ENCODE measurements at regions not wholly inside any gene's neighbourhood (a gene's known extent, or its start where the extent isn't known, plus 50 kb on each side); places are given as distances from the start of the nearest gene placed in this dataset.

DNA sequence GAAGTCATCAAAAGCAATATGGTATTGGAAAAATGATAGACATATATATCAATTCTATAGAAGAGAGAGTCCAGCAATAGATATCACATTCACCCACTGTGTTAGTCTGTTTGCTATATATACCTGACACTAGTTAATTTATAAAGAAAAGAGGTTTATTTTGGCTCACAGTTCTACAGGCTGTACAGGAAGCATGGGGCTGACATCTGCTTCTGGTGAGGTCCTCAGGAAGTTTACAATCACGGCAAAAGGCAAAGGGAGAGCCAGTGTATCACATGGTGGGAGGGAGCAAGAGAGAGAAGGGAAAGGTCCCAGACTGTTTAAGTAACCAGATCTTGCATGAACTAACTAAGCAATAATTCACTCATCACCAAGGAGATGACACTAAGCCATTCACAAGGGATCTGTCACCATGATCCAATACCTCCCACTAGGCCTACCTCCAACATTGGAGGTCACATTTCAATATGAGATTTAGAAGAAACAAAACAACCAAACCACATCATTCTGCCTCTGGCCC, 470.6 kb downstream of the METTL4 start:
- 97 to 100% methylated on average over 1 of the region's 1 CpG for WGBS, 2 experiments
- Histone ChIP-seq H3K4me3 (ENCODE audit: insufficient read depth, low read depth, low read length) (no peak overlapping the region), H3K27ac (ENCODE audit: insufficient read depth, low read depth, low read length, poor library complexity, severe bottlenecking) (no peak overlapping the region), H3K4me1 (ENCODE audit: control insufficient read depth, insufficient read depth, low read length) (no peaks in the 10 kb centered on the region), H3K36me3 (ENCODE audit: control insufficient read depth, insufficient read depth, low read length) (no peaks in the 10 kb centered on the region), H3K27me3 (ENCODE audit: control insufficient read depth, insufficient read depth, low read length, poor library complexity, severe bottlenecking) (no peaks in the 10 kb centered on the region), H3K9me3 (ENCODE audit: control insufficient read depth, low read length) (no peaks in the 10 kb centered on the region)

DNA sequence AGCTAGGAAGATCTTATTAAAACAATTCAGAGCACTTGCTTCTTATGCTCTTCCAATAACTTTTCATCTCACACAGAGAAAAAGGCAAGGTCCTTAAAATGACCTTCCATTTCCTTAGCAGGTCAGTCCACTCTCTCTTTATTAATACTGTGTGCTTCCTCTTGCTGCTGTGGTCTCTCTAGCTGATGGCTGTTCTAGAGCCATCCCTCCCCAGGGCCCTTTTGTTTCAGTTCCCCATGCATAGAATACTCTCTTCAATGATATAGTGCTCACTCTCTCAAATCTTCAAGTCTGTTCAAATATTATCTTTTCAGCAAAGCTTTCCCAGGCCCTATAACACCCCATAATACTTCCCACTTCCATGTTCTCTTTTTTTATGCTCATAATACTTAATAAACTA, 469.3 kb downstream of the METTL4 start:
- no peaks in the 10 kb centered on the region for H3K27me3 ChIP-seq (ENCODE audit: control insufficient read depth, insufficient read depth, low read length, poor library complexity, severe bottlenecking)
- H3K27ac ChIP-seq (ENCODE audit: insufficient read depth, low read depth, low read length, poor library complexity, severe bottlenecking) = no peak overlapping the region
- H3K4me1 ChIP-seq (ENCODE audit: control insufficient read depth, insufficient read depth, low read length) = no peaks in the 10 kb centered on the region
- no peaks in the 10 kb centered on the region for H3K36me3 ChIP-seq (ENCODE audit: control insufficient read depth, insufficient read depth, low read length)
- no peak overlapping the region for H3K4me3 ChIP-seq (ENCODE audit: insufficient read depth, low read depth, low read length)
- no peaks in the 10 kb centered on the region for H3K9me3 ChIP-seq (ENCODE audit: control insufficient read depth, low read length)

DNA sequence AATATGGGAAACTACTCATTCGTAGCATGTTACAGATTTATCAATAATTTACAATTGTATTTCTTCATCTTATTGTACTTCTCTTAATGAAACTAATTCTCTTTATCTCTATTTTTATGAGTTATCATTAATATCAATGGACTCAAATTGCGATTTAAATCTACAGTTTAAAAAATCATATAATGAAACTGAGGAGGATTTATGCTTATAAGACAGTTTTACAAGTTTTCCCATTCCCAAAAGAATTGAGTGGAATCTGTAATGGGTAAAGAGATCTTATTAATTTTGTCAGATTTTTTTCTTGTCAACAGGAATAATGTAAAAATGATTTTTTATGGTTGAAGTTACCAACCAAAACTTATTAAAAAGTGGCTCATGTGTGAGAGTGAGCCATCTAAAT, 468.0 kb downstream of the METTL4 start:
- Histone ChIP-seq H3K27me3 (ENCODE audit: control insufficient read depth, insufficient read depth, low read length, poor library complexity, severe bottlenecking) (no peaks in the 10 kb centered on the region), H3K4me1 (ENCODE audit: control insufficient read depth, insufficient read depth, low read length) (no peaks in the 10 kb centered on the region), H3K9me3 (ENCODE audit: control insufficient read depth, low read length) (no peaks in the 10 kb centered on the region), H3K27ac (ENCODE audit: insufficient read depth, low read depth, low read length, poor library complexity, severe bottlenecking) (no peak overlapping the region), H3K36me3 (ENCODE audit: control insufficient read depth, insufficient read depth, low read length) (no peaks in the 10 kb centered on the region), H3K4me3 (ENCODE audit: insufficient read depth, low read depth, low read length) (no peak overlapping the region)
- no CpG with 5 or more reads among the region's 2 CpGs for WGBS, 2 experiments

DNA sequence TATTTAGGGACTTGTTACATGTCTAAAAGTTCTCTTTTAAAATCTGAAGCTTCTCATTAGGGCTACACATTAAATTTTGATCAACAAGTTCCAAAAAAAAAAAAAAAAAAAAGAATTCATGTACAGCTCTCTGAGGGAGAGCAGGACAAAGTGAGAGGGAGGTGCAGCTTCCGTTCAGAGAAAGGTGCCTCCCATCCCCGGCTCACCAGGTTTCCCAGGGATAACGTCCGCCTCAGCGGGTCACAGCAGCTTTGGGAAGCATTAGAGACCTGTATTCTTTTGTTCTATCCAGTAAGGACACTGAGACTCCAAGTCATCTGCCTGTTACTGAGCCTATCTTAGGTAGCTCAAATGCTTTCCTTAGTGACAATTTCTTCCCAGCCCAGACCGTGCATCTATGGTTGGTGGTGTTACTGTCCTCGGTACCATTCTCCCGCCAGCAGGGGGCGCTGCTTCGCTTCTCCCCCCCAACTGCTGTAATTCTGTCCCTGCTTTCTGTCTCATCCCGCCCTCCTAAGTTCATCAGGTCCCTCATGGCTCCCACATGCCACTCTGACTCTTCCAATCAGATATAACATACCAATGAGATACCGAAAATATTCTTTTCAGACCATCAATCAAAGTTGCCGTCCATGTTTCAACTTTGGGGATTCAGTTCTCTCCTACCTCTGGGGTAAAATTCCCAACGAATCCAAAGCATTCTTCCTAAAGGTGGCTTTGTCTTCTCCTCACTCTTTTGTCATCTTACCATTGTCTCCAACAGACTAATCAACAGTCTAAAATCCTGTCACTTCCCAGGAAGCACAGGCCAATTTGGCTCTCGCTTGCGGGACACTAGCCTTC, 466.5 kb downstream of the METTL4 start:
- Histone ChIP-seq H3K4me3 (ENCODE audit: insufficient read depth, low read depth, low read length) (no peak overlapping the region), H3K27me3 (ENCODE audit: control insufficient read depth, insufficient read depth, low read length, poor library complexity, severe bottlenecking) (no peaks in the 10 kb centered on the region), H3K36me3 (ENCODE audit: control insufficient read depth, insufficient read depth, low read length) (no peaks in the 10 kb centered on the region), H3K4me1 (ENCODE audit: control insufficient read depth, insufficient read depth, low read length) (no peaks in the 10 kb centered on the region), H3K9me3 (ENCODE audit: control insufficient read depth, low read length) (no peaks in the 10 kb centered on the region), H3K27ac (ENCODE audit: insufficient read depth, low read depth, low read length, poor library complexity, severe bottlenecking) (no peak overlapping the region)
- 44 to 48% methylated on average over 16 of the region's 16 CpGs for WGBS, 2 experiments

DNA sequence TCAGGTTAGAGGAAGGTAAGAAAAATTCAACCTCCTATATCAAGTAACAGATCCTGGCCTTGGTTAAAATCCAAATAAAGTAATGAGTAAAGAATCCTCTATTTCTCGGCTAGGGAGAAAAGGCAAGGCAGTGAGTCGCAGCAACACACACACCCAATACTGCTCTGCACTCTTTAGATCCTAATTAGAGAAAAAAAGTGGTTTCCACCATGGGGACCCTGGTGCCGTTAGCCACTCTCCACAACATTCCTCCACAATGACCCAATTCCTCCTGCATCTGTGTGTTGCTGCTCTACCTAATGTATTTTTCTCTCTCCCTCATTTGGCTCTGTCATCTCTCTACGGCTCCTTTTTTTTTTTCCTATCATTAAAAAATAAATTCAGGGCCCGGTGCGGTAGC, 462.7 kb downstream of the METTL4 start:
- Histone ChIP-seq H3K9me3 (ENCODE audit: control insufficient read depth, low read length) (no peaks in the 10 kb centered on the region), H3K27me3 (ENCODE audit: control insufficient read depth, insufficient read depth, low read length, poor library complexity, severe bottlenecking) (no peaks in the 10 kb centered on the region), H3K4me1 (ENCODE audit: control insufficient read depth, insufficient read depth, low read length) (no peaks in the 10 kb centered on the region), H3K27ac (ENCODE audit: insufficient read depth, low read depth, low read length, poor library complexity, severe bottlenecking) (no peak overlapping the region), H3K4me3 (ENCODE audit: insufficient read depth, low read depth, low read length) (no peak overlapping the region), H3K36me3 (ENCODE audit: control insufficient read depth, insufficient read depth, low read length) (no peaks in the 10 kb centered on the region)
- 85 to 88% methylated on average over 6 of the region's 6 CpGs for WGBS, 2 experiments

DNA sequence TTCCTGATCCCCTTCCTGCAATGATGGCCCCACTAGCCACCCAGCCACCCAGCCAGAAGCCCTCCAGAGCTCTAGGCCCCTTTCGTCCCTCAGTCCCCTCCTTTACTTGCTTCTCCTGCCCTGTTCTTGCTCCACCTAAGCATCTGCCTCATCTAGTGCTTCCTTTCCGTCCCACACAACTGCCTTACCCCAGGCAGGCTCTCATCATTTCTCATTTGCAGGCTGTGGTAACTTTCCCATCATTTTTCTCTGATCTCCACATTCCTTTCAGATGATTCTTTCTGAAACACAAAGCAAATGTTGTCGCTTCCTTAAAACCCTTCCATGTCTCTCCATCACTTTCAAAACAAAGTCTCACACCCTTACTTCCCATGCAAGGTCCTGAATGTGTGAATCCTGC, 459.8 kb downstream of the METTL4 start:
- H3K27ac ChIP-seq (ENCODE audit: insufficient read depth, low read depth, low read length, poor library complexity, severe bottlenecking) = no peak overlapping the region
- H3K4me3 ChIP-seq (ENCODE audit: insufficient read depth, low read depth, low read length) = no peak overlapping the region
- no peaks in the 10 kb centered on the region for H3K27me3 ChIP-seq (ENCODE audit: control insufficient read depth, insufficient read depth, low read length, poor library complexity, severe bottlenecking)
- H3K9me3 ChIP-seq (ENCODE audit: control insufficient read depth, low read length) = no peaks in the 10 kb centered on the region
- H3K4me1 ChIP-seq (ENCODE audit: control insufficient read depth, insufficient read depth, low read length) = no peaks in the 10 kb centered on the region
- H3K36me3 ChIP-seq (ENCODE audit: control insufficient read depth, insufficient read depth, low read length) = no peaks in the 10 kb centered on the region
- 87 to 94% methylated on average over 3 of the region's 3 CpGs for WGBS, 2 experiments

DNA sequence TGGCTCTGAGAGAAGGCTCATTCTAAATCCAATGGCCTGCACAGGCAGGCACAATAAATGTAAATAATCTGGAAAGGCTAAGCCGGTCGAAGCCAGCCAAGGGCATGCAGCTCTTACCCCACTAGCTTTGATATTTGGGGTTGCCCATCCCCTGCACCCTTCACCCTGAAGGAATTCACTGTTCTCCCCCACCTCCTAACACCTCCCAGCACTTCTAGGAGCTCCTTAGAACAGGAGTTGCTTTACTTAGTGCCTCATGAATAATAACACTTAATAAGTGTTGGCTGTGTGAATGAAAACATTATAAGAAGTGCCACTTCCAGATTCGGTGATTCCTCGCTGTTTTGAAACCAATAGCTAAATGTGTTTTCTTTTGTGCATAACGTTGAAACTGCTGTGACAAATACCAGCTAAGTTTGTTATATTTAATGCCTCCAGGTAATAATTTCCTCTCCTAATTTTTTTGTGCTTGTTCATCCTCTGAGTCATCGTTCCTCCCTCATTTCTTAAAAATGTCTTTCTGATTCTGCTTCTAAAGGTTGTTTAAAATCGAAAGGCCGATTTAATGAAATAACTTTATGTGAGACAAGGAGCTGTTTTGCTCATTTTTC, 458.8 kb downstream of the METTL4 start:
- H3K4me1 ChIP-seq (ENCODE audit: control insufficient read depth, insufficient read depth, low read length) = no peaks in the 10 kb centered on the region
- H3K4me3 ChIP-seq (ENCODE audit: insufficient read depth, low read depth, low read length) = no peak overlapping the region
- H3K36me3 ChIP-seq (ENCODE audit: control insufficient read depth, insufficient read depth, low read length) = no peaks in the 10 kb centered on the region
- H3K27ac ChIP-seq (ENCODE audit: insufficient read depth, low read depth, low read length, poor library complexity, severe bottlenecking) = no peak overlapping the region
- no peaks in the 10 kb centered on the region for H3K27me3 ChIP-seq (ENCODE audit: control insufficient read depth, insufficient read depth, low read length, poor library complexity, severe bottlenecking)
- 78 to 83% methylated on average over 6 to 8 of the region's 8 CpGs for WGBS, 2 experiments
- no peaks in the 10 kb centered on the region for H3K9me3 ChIP-seq (ENCODE audit: control insufficient read depth, low read length)

DNA sequence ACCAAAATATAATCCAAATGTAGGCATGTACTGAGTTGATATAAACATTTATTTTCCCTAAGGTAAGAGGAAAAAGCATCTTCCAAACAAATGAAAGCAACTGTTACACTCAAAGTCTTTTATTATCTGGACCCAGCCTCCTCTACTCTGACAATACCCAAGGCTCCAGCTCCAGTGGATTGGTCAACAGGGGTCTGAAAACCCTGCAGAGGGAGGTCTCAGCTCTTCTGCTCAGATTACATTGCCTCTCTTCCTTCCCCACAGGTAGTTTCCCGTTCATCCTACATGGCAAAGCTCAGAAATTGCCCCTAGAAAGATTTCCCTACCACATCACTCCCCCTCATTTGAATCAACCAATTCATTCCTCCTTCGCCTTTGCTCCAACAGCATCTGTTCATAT, 457.0 kb downstream of the METTL4 start:
- WGBS, 2 experiments = 47 to 49% methylated on average over 2 of the region's 2 CpGs
- Histone ChIP-seq H3K4me3 (ENCODE audit: insufficient read depth, low read depth, low read length) (no peak overlapping the region), H3K4me1 (ENCODE audit: control insufficient read depth, insufficient read depth, low read length) (no peaks in the 10 kb centered on the region), H3K27me3 (ENCODE audit: control insufficient read depth, insufficient read depth, low read length, poor library complexity, severe bottlenecking) (no peaks in the 10 kb centered on the region), H3K27ac (ENCODE audit: insufficient read depth, low read depth, low read length, poor library complexity, severe bottlenecking) (no peak overlapping the region), H3K9me3 (ENCODE audit: control insufficient read depth, low read length) (no peaks in the 10 kb centered on the region), H3K36me3 (ENCODE audit: control insufficient read depth, insufficient read depth, low read length) (no peaks in the 10 kb centered on the region)

DNA sequence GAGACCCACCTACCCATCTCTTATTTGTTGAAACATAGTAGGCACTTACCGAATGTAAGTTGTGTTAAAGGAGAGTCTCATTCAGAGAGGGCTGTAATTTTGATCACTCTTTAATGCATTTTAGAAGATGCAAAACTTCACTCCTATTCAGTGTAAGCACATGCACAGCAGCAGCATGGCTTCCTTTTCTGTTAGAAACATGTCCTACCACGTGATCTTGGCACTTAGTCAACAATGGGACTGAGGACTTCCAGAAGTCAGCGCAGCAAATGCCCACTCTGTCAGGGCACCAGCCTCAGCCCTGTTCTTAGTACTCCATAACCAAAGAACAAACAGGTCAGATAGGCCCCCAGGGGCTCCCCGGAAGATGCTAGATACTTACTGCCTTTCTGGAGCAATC, 456.5 kb downstream of the METTL4 start:
- 92 to 93% methylated on average over 3 to 4 of the region's 4 CpGs for WGBS, 2 experiments
- Histone ChIP-seq H3K27ac (ENCODE audit: insufficient read depth, low read depth, low read length, poor library complexity, severe bottlenecking) (no peak overlapping the region), H3K4me1 (ENCODE audit: control insufficient read depth, insufficient read depth, low read length) (no peaks in the 10 kb centered on the region), H3K4me3 (ENCODE audit: insufficient read depth, low read depth, low read length) (no peak overlapping the region), H3K27me3 (ENCODE audit: control insufficient read depth, insufficient read depth, low read length, poor library complexity, severe bottlenecking) (no peaks in the 10 kb centered on the region), H3K9me3 (ENCODE audit: control insufficient read depth, low read length) (no peaks in the 10 kb centered on the region), H3K36me3 (ENCODE audit: control insufficient read depth, insufficient read depth, low read length) (no peaks in the 10 kb centered on the region)

DNA sequence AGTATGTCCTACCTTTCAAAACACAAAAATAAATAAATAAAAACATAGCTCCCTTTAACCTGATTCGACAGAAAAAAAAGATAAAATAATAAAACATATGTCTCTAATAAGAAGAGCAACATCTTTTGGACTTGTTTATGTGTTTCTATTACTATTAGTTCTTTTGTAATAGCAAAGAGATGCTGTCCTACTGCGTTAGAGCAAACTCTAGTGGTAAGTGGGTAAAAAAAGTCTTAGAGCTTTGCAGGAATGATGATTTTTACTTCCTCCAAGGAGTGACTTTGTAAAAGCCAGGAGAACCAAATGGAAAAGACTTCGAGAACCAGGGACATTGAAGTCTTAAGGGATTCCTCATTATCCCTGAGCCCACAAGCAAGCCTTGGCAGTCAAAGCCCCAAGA, 450.1 kb downstream of the METTL4 start:
- Histone ChIP-seq H3K4me3 (ENCODE audit: insufficient read depth, low read depth, low read length) (no peak overlapping the region), H3K9me3 (ENCODE audit: control insufficient read depth, low read length) (no peaks in the 10 kb centered on the region), H3K36me3 (ENCODE audit: control insufficient read depth, insufficient read depth, low read length) (no peaks in the 10 kb centered on the region), H3K27me3 (ENCODE audit: control insufficient read depth, insufficient read depth, low read length, poor library complexity, severe bottlenecking) (no peaks in the 10 kb centered on the region), H3K4me1 (ENCODE audit: control insufficient read depth, insufficient read depth, low read length) (no peaks in the 10 kb centered on the region), H3K27ac (ENCODE audit: insufficient read depth, low read depth, low read length, poor library complexity, severe bottlenecking) (no peak overlapping the region)
- WGBS, 2 experiments = 73 to 78% methylated on average over 2 of the region's 3 CpGs
